Mesothelial cell of epicardium (in vitro differentiated cells): ENCODE measurements at regions not wholly inside any gene's neighbourhood (a gene's known extent, or its start where the extent isn't known, plus 50 kb on each side); places are given as distances from the start of the nearest gene placed in this dataset.
A peak's percentile ranks its signal among the peaks of the same experiment; 100 is the strongest.

Experiments
- DNase-seq, 2 experiments: peaks; one replicate each; pipeline ENCODE4 v3.0.0; 2021; ENCODE audit warnings: low spot score in 2 of 2; ENCODE audit not compliant: unreplicated experiment in 2 of 2
- H3K27ac Mint-ChIP-seq: 2 replicates; pipeline ENCODE4 v1.8.0; 2021; ENCODE audit warnings: mixed read lengths
- H3K27me3 Mint-ChIP-seq: 2 replicates; pipeline ENCODE4 v1.8.0; 2021; ENCODE audit warnings: low read depth, mixed read lengths
- H3K36me3 Mint-ChIP-seq: 2 replicates; pipeline ENCODE4 v1.8.0; 2021; ENCODE audit warnings: mixed read lengths
- H3K4me1 Mint-ChIP-seq: 2 replicates; pipeline ENCODE4 v1.8.0; 2021; ENCODE audit warnings: mixed read lengths
- H3K4me3 Mint-ChIP-seq: 2 replicates; pipeline ENCODE4 v1.8.0; 2021; ENCODE audit warnings: mild to moderate bottlenecking, moderate library complexity, mixed read lengths
- H3K9me3 Mint-ChIP-seq: 2 replicates; pipeline ENCODE4 v1.8.0; 2021; ENCODE audit warnings: mixed read lengths
- CTCF ChIP-seq: fragments of 200-600 bp; sonication (generic); IDR thresholded peaks from one replicate; pipeline ENCODE4 v1.5.0; 2021; ENCODE audit warnings: antibody characterized with exemption; ENCODE audit not compliant: unreplicated experiment

- peaks cover 28% of the 10 kb centered on the region for H3K27me3 Mint-ChIP-seq
- H3K4me3 Mint-ChIP-seq = no peak overlapping the region
- H3K27ac Mint-ChIP-seq = no peak overlapping the region
- DNase-seq = no peak
- H3K9me3 Mint-ChIP-seq = no peaks in the 10 kb centered on the region
- H3K36me3 Mint-ChIP-seq = no peaks in the 10 kb centered on the region
- no peaks in the 10 kb centered on the region for H3K4me1 Mint-ChIP-seq
- no peak for TF ChIP-seq CTCF
These were observed 580.9 kb downstream of the PLCL1 start for GRCh38 chr2:198385326-198385725.

GRCh38 chr2:198383392-198383791, 579.0 kb downstream of the PLCL1 start:
- H3K27me3 Mint-ChIP-seq = peaks cover 31% of the 10 kb centered on the region
- no peak overlapping the region for H3K27ac Mint-ChIP-seq

GRCh38 chr2:198382811-198383210, 578.4 kb downstream of the PLCL1 start:
- no peaks in the 10 kb centered on the region for H3K36me3 Mint-ChIP-seq
- DNase-seq = no peak
- no peaks in the 10 kb centered on the region for H3K9me3 Mint-ChIP-seq
- peaks cover 31% of the 10 kb centered on the region for H3K27me3 Mint-ChIP-seq
- no peak for TF ChIP-seq CTCF
- H3K27ac Mint-ChIP-seq = no peak overlapping the region
- H3K4me3 Mint-ChIP-seq = no peak overlapping the region
- no peaks in the 10 kb centered on the region for H3K4me1 Mint-ChIP-seq

More at GRCh38 chr2:198383392-198383791, 579.0 kb downstream of the PLCL1 start:
- TF ChIP-seq CTCF = no peak
- Mint-ChIP-seq H3K4me1 (no peaks in the 10 kb centered on the region), H3K4me3 (no peak overlapping the region), H3K36me3 (no peaks in the 10 kb centered on the region), H3K9me3 (no peaks in the 10 kb centered on the region)
- DNase-seq = no peak

GRCh38 chr2:198376677-198377076, 572.3 kb downstream of the PLCL1 start:
- no peaks in the 10 kb centered on the region for H3K36me3 Mint-ChIP-seq
- no peaks in the 10 kb centered on the region for H3K9me3 Mint-ChIP-seq
- H3K27me3 Mint-ChIP-seq = peaks cover 27% of the 10 kb centered on the region
- H3K27ac Mint-ChIP-seq = no peak overlapping the region
- no peaks in the 10 kb centered on the region for H3K4me1 Mint-ChIP-seq
- no peak overlapping the region for H3K4me3 Mint-ChIP-seq
- no peak for DNase-seq
- TF ChIP-seq CTCF = no peak

- H3K4me1 Mint-ChIP-seq = no peaks in the 10 kb centered on the region
- TF ChIP-seq CTCF = no peak
- DNase-seq = no peak
- no peak overlapping the region for H3K27ac Mint-ChIP-seq
- no peak overlapping the region for H3K4me3 Mint-ChIP-seq
- no peaks in the 10 kb centered on the region for H3K9me3 Mint-ChIP-seq
- no peaks in the 10 kb centered on the region for H3K36me3 Mint-ChIP-seq
- peaks cover 18% of the 10 kb centered on the region for H3K27me3 Mint-ChIP-seq
These were observed 570.7 kb downstream of the PLCL1 start for GRCh38 chr2:198375083-198375410.

- H3K27ac Mint-ChIP-seq = no peak overlapping the region
These were observed 570.1 kb downstream of the PLCL1 start for GRCh38 chr2:198374375-198375082.

More at GRCh38 chr2:198374375-198375082, 570.1 kb downstream of the PLCL1 start:
- Mint-ChIP-seq H3K27me3 (peaks cover 18% of the 10 kb centered on the region), H3K36me3 (no peaks in the 10 kb centered on the region), H3K9me3 (no peaks in the 10 kb centered on the region), H3K4me3 (no peak overlapping the region), H3K4me1 (no peaks in the 10 kb centered on the region)
- DNase-seq = no peak
- TF ChIP-seq CTCF = peak; percentile 65
